GM18519 (cell line): ENCODE measurements at regions not wholly inside any gene's neighbourhood (a gene's known extent, or its start where the extent isn't known, plus 50 kb on each side); places are given as distances from the start of the nearest gene placed in this dataset.
"Not testable (repeated sequence)": the region's sequence is repeated elsewhere in the genome, so short reads cannot be mapped to it uniquely, and the experiment has no call there.

Experiments
- ATAC-seq: cut with Tn5 transposase; IDR thresholded peaks from one replicate; pipeline ENCODE4 v1.9.1; 2021; ENCODE audit warnings: mild to moderate bottlenecking, moderate library complexity; ENCODE audit not compliant: unreplicated experiment, low FRiP score

GRCh38 chr5:85646036-85646435, 971.7 kb upstream of the COX7C start:
- ATAC-seq: no peak

GRCh38 chr5:85646641-85647040, 971.1 kb upstream of the COX7C start:
- ATAC-seq: no peak

GRCh38 chr5:85647349-85648127, 970.2 kb upstream of the COX7C start:
- ATAC-seq: no peak

- no peak for ATAC-seq
Observed at GRCh38 chr5:85648495-85648894, 969.2 kb upstream of the COX7C start.

GRCh38 chr5:85651731-85652130, 966.0 kb upstream of the COX7C start:
- no peak for ATAC-seq

GRCh38 chr5:85654144-85654543, 963.6 kb upstream of the COX7C start:
- not testable (repeated sequence) for ATAC-seq

GRCh38 chr5:85656050-85656449, 961.7 kb upstream of the COX7C start:
- ATAC-seq: no peak

- ATAC-seq: not testable (repeated sequence)
Observed at GRCh38 chr5:85657328-85657727, 960.4 kb upstream of the COX7C start.

- not testable (repeated sequence) for ATAC-seq
Observed at GRCh38 chr5:85662969-85663707, 954.6 kb upstream of the COX7C start.

- ATAC-seq: no peak
Observed at GRCh38 chr5:85663708-85664031, 954.1 kb upstream of the COX7C start.

GRCh38 chr5:85670417-85670816, 947.3 kb upstream of the COX7C start:
- no peak for ATAC-seq

GRCh38 chr5:85671223-85671970, 946.3 kb upstream of the COX7C start:
- no peak for ATAC-seq

GRCh38 chr5:85681871-85682270, 935.9 kb upstream of the COX7C start:
- ATAC-seq: no peak

GRCh38 chr5:85684351-85684750, 933.4 kb upstream of the COX7C start:
- no peak for ATAC-seq

GRCh38 chr5:85703296-85703695, 914.4 kb upstream of the COX7C start:
- ATAC-seq: no peak

- ATAC-seq: no peak
Observed at GRCh38 chr5:85709728-85710127, 908.0 kb upstream of the COX7C start.

- ATAC-seq: no peak
Observed at GRCh38 chr5:85716344-85717202, 901.2 kb upstream of the COX7C start.

GRCh38 chr5:85717203-85717563, 900.6 kb upstream of the COX7C start:
- ATAC-seq: no peak

GRCh38 chr5:85732185-85732584, 885.6 kb upstream of the COX7C start:
- ATAC-seq: no peak

- no peak for ATAC-seq
Observed at GRCh38 chr5:85741972-85742371, 875.8 kb upstream of the COX7C start.

- no peak for ATAC-seq
Observed at GRCh38 chr5:85760519-85760918, 857.2 kb upstream of the COX7C start.
